Colonic mucosa (tissue), 4 donors: ENCODE measurements at regions not wholly inside any gene's neighbourhood (a gene's known extent, or its start where the extent isn't known, plus 50 kb on each side); places are given as distances from the start of the nearest gene placed in this dataset.

Experiments used
- DNase-seq: peaks from one replicate; pipeline ENCODE4 v3.0.0-alpha.2; 2020
- H3K27ac ChIP-seq: fragments of 200-600 bp; one replicate; pipeline ENCODE4 v1.8.0; 2021
- H3K27me3 ChIP-seq: fragments of 200-600 bp; one replicate; pipeline ENCODE4 v1.8.0; 2021
- H3K36me3 ChIP-seq: fragments of 200-600 bp; one replicate; pipeline ENCODE4 v1.8.0; 2021
- H3K4me1 ChIP-seq: fragments of 200-600 bp; one replicate; pipeline ENCODE4 v1.8.0; 2021; ENCODE audit warnings: mild to moderate bottlenecking
- H3K4me3 ChIP-seq: fragments of 200-600 bp; one replicate; pipeline ENCODE4 v1.8.0; 2021
- H3K9ac ChIP-seq, 2 donors: one replicate each; pipeline ENCODE4 v1.7.0; 2013; ENCODE audit warnings: control low read depth in 2 of 2, low read depth in 2 of 2, low read length in 2 of 2
- H3K9me3 ChIP-seq: fragments of 200-600 bp; one replicate; pipeline ENCODE4 v1.8.0; 2021
- CTCF ChIP-seq: fragments of 200-600 bp; IDR thresholded peaks from one replicate; pipeline ENCODE4 v1.8.0; 2022; ENCODE audit warnings: antibody characterized with exemption, mild to moderate bottlenecking
- intact Hi-C: fragments of 100-400 bp; cut with DNase I; formaldehyde crosslinking; loops from one replicate; pipeline ENCODE4 v1.14.1; 2022
- donor health status: healthy.
- donor health status: DM: no; HTN: no; CAD: no.
- donor health status: DM: no; HTN: no; CAD: no.

DNA sequence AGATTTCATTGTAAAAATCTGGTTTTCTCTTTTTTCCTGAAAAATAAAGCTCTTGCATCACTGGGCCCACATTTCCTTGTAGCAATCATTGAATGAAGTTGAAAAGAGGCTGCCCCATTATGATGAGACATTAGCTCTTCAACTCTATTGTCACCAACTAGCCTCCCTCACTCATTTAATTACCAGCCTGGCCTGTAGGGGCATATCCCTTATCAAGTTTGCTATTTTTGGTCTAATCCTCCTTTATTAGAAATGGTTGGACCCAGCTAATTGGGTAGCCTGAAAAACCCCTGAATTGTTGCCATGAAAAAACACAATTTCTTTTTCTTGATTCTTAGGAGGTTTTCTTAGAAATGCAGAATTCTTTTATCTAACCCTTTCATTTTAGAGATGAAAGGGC lies 164.6 kb upstream of the CASK start:
- no peaks in the 10 kb centered on the region for H3K36me3 ChIP-seq

DNA sequence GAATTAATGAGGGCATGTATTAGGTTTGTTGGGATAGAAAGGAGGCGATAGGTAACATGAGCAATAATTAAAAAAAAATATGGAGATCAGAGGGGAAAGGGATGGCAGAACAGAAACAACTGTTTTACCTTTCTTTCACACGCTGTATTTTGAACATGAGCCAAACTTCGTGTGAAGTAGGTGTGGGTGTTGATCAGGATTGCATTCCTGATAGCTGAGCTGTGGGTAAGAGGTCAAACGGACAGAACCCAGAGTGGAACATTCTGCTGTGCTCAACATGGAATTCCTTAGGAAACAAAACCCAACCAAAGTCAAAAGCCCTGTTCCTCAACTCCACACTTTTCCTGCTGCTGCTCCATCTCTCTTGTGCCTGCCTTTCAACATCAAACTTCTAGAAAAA lies 162.5 kb upstream of the CASK start:
- Histone ChIP-seq H3K9ac (no peak overlapping the region), H3K4me3 (no peak overlapping the region), H3K27me3 (no peaks in the 10 kb centered on the region), H3K9me3 (no peaks in the 10 kb centered on the region), H3K27ac (no peak overlapping the region), H3K4me1 (no peaks in the 10 kb centered on the region), H3K36me3 (no peaks in the 10 kb centered on the region)
- DNase-seq, result peak; percentile 29
- intact Hi-C loops, result no loop called here
- no peak for TF ChIP-seq CTCF

More for the DNA sequence above, 164.6 kb upstream of the CASK start:
- no peak overlapping the region for H3K9ac ChIP-seq
- no peaks in the 10 kb centered on the region for H3K27me3 ChIP-seq
- H3K4me3 ChIP-seq, result no peak overlapping the region
- H3K9me3 ChIP-seq, result no peaks in the 10 kb centered on the region
- TF ChIP-seq CTCF, result no peak
- H3K4me1 ChIP-seq, result no peaks in the 10 kb centered on the region
- intact Hi-C loops, result no loop called here
- no peak overlapping the region for H3K27ac ChIP-seq
- no peak for DNase-seq

DNA sequence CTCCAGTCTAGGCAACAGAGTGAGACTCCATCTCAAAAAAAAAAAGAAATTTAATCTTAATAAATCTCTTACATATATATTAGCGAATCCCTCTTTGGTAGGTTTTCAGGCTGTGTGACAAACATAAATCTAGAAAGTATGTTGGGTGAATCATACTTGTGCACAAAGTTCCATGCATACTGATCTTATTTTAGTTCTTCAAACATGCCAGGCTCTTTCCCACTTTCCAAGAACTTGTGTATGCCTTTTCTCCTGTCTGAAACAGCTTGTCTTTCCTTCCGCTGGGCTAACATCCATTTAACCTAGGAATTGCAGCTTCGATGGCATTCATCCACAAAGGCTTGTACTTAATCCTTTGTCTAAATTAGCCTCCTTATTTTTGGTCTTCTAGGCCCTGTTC lies 156.6 kb upstream of the CASK start:
- H3K4me1 ChIP-seq, result no peaks in the 10 kb centered on the region
- no peak for TF ChIP-seq CTCF
- no peaks in the 10 kb centered on the region for H3K9me3 ChIP-seq
- no peaks in the 10 kb centered on the region for H3K36me3 ChIP-seq
- H3K9ac ChIP-seq, result no peak overlapping the region
- intact Hi-C loops, result no loop called here
- H3K4me3 ChIP-seq, result no peak overlapping the region
- no peak overlapping the region for H3K27ac ChIP-seq
- DNase-seq, result no peak
- H3K27me3 ChIP-seq, result no peaks in the 10 kb centered on the region

DNA sequence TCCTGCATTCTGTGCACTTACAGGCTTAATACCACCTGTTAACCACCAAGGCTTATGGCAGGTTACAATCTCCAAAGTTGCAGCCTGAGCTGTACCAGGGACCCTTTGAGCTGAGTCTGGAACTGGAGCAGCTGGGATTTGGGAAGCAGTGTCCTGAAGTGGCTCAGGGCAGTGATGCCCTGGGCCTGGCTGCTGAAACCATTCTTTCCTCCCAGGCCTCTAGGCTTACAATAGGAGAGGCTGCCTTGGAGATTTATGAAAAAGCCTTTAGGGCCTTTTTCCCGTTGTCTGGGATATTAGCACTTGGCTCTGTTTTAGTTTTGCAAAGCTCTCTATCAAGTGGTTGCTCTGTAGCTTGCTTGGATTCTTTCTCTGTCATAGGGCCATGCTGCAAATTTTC lies 154.3 kb upstream of the CASK start:
- Histone ChIP-seq H3K9ac (no peak overlapping the region), H3K9me3 (no peaks in the 10 kb centered on the region), H3K27me3 (no peaks in the 10 kb centered on the region), H3K27ac (no peak overlapping the region), H3K4me3 (no peak overlapping the region), H3K36me3 (no peaks in the 10 kb centered on the region), H3K4me1 (no peaks in the 10 kb centered on the region)
- no peak for DNase-seq
- intact Hi-C loops, result no loop called here
- no peak for TF ChIP-seq CTCF

DNA sequence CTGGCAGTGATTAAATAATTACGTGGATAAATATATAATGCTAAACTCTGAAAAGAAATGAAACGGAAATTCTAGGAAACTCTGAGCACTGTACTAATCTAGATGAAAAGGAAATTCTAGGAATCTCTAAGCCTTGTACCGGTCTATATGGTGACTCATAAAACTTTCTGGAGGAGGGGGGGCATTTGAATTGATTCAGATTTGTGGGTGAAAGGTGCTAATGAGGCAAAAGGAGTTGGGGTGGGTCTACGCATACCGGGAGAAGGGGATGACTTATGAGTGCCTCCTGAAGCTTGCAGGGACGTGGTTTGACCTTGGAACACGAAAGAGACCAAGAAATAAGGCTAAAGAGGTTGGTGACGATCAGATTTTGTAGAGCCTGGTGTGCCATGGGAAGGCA lies 151.7 kb upstream of the CASK start:
- intact Hi-C loops, result no loop called here

More for the DNA sequence above, 151.7 kb upstream of the CASK start:
- Histone ChIP-seq H3K9me3 (no peaks in the 10 kb centered on the region), H3K4me1 (no peaks in the 10 kb centered on the region), H3K9ac (no peak overlapping the region), H3K27ac (no peak overlapping the region), H3K4me3 (no peak overlapping the region), H3K36me3 (no peaks in the 10 kb centered on the region), H3K27me3 (no peaks in the 10 kb centered on the region)
- no peak for DNase-seq
- no peak for TF ChIP-seq CTCF
